Naive thymus-derived CD4-positive, alpha-beta T cell (primary cell): ENCODE measurements at regions not wholly inside any gene's neighbourhood (a gene's known extent, or its start where the extent isn't known, plus 50 kb on each side); places are given as distances from the start of the nearest gene placed in this dataset.

Experiments
- ATAC-seq: fragments of 150-1000 bp; cut with Tn5 transposase; 2 replicates; pipeline ENCODE4 v1.10.0; 2021; ENCODE audit warnings: mild to moderate bottlenecking, moderate library complexity
- CTCF ChIA-PET: fragments of 350-600 bp; sonication (Branson Sonifier 250); formaldehyde crosslinking; loops from one replicate; lab custom pipeline; 2021; ENCODE audit warnings: antibody characterized with exemption; lab: Charles Lee
- POLR2A ChIA-PET: fragments of 350-600 bp; sonication (Branson Sonifier 250); formaldehyde crosslinking; loops from one replicate; lab custom pipeline; 2021; ENCODE audit warnings: antibody characterized with exemption, inconsistent platforms; lab: Charles Lee
- DNase-seq, 9 donors: peaks; one replicate each; pipeline versions ENCODE4 v3.0.0 to v3.0.0-alpha.2; 2020 to 2022; ENCODE audit warnings: mixed read lengths in 1 of 9
- H3K27ac ChIP-seq: one replicate; pipeline ENCODE4 v1.7.0; 2013; ENCODE audit warnings: mild to moderate bottlenecking, low read depth, low read length, moderate library complexity
- H3K27me3 ChIP-seq, 2 donors: one replicate each; pipeline ENCODE4 v1.7.0; 2013; ENCODE audit warnings: low read length in 2 of 2, mild to moderate bottlenecking in 2 of 2, moderate library complexity in 2 of 2; ENCODE audit not compliant: control insufficient read depth in 2 of 2, insufficient read depth in 2 of 2
- H3K36me3 ChIP-seq, 3 experiments: 1 replicate in 2 of 3; 2 replicates in 1 of 3; pipeline ENCODE4 v1.7.0; 2013; ENCODE audit warnings: low read length in 3 of 3, mild to moderate bottlenecking in 3 of 3, moderate library complexity in 1 of 3; ENCODE audit not compliant: insufficient read depth in 3 of 3, control insufficient read depth in 2 of 3
- H3K4me1 ChIP-seq, 2 donors: one replicate each; pipeline ENCODE4 v1.7.0; 2013; ENCODE audit warnings: low read length in 2 of 2, mild to moderate bottlenecking in 2 of 2, moderate library complexity in 1 of 2; ENCODE audit not compliant: control insufficient read depth in 2 of 2, insufficient read depth in 2 of 2
- H3K4me3 ChIP-seq: 2 replicates; pipeline ENCODE4 v1.7.0; 2013; ENCODE audit warnings: mild to moderate bottlenecking, low read length
- H3K9me3 ChIP-seq, 3 experiments: 1 replicate in 2 of 3; 2 replicates in 1 of 3; pipeline ENCODE4 v1.7.0; 2013; ENCODE audit warnings: low read length in 3 of 3; ENCODE audit not compliant: control insufficient read depth in 2 of 3
- H3K27ac Mint-ChIP-seq, 9 donors: one replicate each; pipeline ENCODE4 v1.8.0; 2020 to 2022; ENCODE audit warnings: mixed read lengths in 9 of 9, mild to moderate bottlenecking in 8 of 9, moderate library complexity in 5 of 9, inconsistent platforms in 2 of 9
- H3K27me3 Mint-ChIP-seq, 5 donors: one replicate each; pipeline ENCODE4 v1.8.0; 2021 to 2022; ENCODE audit warnings: mixed read lengths in 5 of 5, mild to moderate bottlenecking in 1 of 5
- H3K36me3 Mint-ChIP-seq, 5 donors: one replicate each; pipeline ENCODE4 v1.8.0; 2020 to 2022; ENCODE audit warnings: mixed read lengths in 5 of 5, mild to moderate bottlenecking in 3 of 5, inconsistent platforms in 1 of 5
- H3K4me1 Mint-ChIP-seq, 7 donors: one replicate each; pipeline ENCODE4 v1.8.0; 2020 to 2022; ENCODE audit warnings: mixed read lengths in 7 of 7, mild to moderate bottlenecking in 3 of 7, inconsistent platforms in 1 of 7
- H3K4me3 Mint-ChIP-seq, 10 donors: one replicate each; pipeline ENCODE4 v1.8.0; 2020 to 2022; ENCODE audit warnings: mild to moderate bottlenecking in 10 of 10, mixed read lengths in 10 of 10, moderate library complexity in 6 of 10, inconsistent platforms in 2 of 10
- H3K9me3 Mint-ChIP-seq, 11 donors: one replicate each; pipeline ENCODE4 v1.8.0; 2020 to 2022; ENCODE audit warnings: mixed read lengths in 11 of 11, mild to moderate bottlenecking in 4 of 11, inconsistent platforms in 1 of 11, moderate library complexity in 1 of 11
- intact Hi-C, 2 donors: fragments of 100-400 bp; cut with micrococcal nuclease; formaldehyde crosslinking; loops; one replicate each; pipeline ENCODE4 v1.15.1; 2023

- Histone ChIP-seq H3K27me3 (no peaks in the 10 kb centered on the region), H3K9me3 (no peaks in the 10 kb centered on the region), H3K4me1 (peaks cover 2 to 18% of the 10 kb centered on the region in 2 donors), H3K36me3 (no peaks in the 10 kb centered on the region), H3K27ac (no peak overlapping the region), H3K4me3 (no peak overlapping the region)
- intact Hi-C loops = no loop called here
- DNase-seq (no peak), ATAC-seq (no peak)
- no peaks in the 10 kb centered on the region for H3K36me3 Mint-ChIP-seq
- peaks cover 0 to 2% (median 0%) of the 10 kb centered on the region in 11 donors for H3K9me3 Mint-ChIP-seq
- H3K27me3 Mint-ChIP-seq = no peaks in the 10 kb centered on the region
- ChIA-PET CTCF (no interaction called here), POLR2A (interaction anchor here (1.1 to 8.8 kb wide), 6 partner anchors 10 to 370 kb away, joined by 3 to 116 read pairs (median 9); partner anchors contain the start of gene BCOR)
- H3K4me3 Mint-ChIP-seq = no peak overlapping the region
- H3K4me1 Mint-ChIP-seq = peaks cover 10 to 57% (median 27%) of the 10 kb centered on the region in 7 donors
- H3K27ac Mint-ChIP-seq = peak overlapping the region in 6 of 9 donors; percentile 49 to 91 (median 73)
Measured at GRCh38 chrX:40165861-40166260, 68.1 kb upstream of the BCOR start.

- POLR2A ChIA-PET = interaction anchor here (0.6 to 8.8 kb wide), 6 partner anchors 10 to 391 kb away, joined by 3 to 116 read pairs (median 9); partner anchors contain the start of gene BCOR
- peak overlapping the region in 1 of 9 donors; percentile 38 for H3K27ac Mint-ChIP-seq
- intact Hi-C loops = no loop called here
Measured at GRCh38 chrX:40165206-40165605, 67.4 kb upstream of the BCOR start.

GRCh38 chrX:40164751-40165150 lies 67.0 kb upstream of the BCOR start:
- Mint-ChIP-seq H3K27ac (peak overlapping the region in 1 of 9 donors; percentile 38), H3K4me1 (peaks cover 10 to 46% (median 20%) of the 10 kb centered on the region in 7 donors), H3K36me3 (no peaks in the 10 kb centered on the region), H3K4me3 (no peak overlapping the region), H3K27me3 (no peaks in the 10 kb centered on the region), H3K9me3 (peaks cover 0 to 2% (median 0%) of the 10 kb centered on the region in 11 donors)
- no peak for ATAC-seq
- peaks cover 0 to 14% of the 10 kb centered on the region in 2 donors for H3K4me1 ChIP-seq
- ChIA-PET POLR2A (interaction anchor here (0.6 to 8.8 kb wide), 5 partner anchors 9 to 390 kb away, joined by 3 to 116 read pairs (median 14); partner anchors contain the start of gene BCOR), CTCF (no interaction called here)
- H3K27me3 ChIP-seq = no peaks in the 10 kb centered on the region
- H3K9me3 ChIP-seq = no peaks in the 10 kb centered on the region
- H3K36me3 ChIP-seq = no peaks in the 10 kb centered on the region
- H3K4me3 ChIP-seq = no peak overlapping the region
- H3K27ac ChIP-seq = no peak overlapping the region
- intact Hi-C loops = no loop called here
- DNase-seq = no peak

More at GRCh38 chrX:40165206-40165605, 67.4 kb upstream of the BCOR start:
- peaks cover 0 to 14% of the 10 kb centered on the region in 2 donors for H3K4me1 ChIP-seq
- no peak for ATAC-seq
- no peaks in the 10 kb centered on the region for H3K36me3 Mint-ChIP-seq
- CTCF ChIA-PET = no interaction called here
- DNase-seq = no peak
- H3K4me1 Mint-ChIP-seq = peaks cover 10 to 51% (median 21%) of the 10 kb centered on the region in 7 donors
- H3K9me3 ChIP-seq = no peaks in the 10 kb centered on the region
- no peaks in the 10 kb centered on the region for H3K27me3 ChIP-seq
- no peaks in the 10 kb centered on the region for H3K27me3 Mint-ChIP-seq
- H3K4me3 ChIP-seq = no peak overlapping the region
- H3K4me3 Mint-ChIP-seq = no peak overlapping the region
- H3K36me3 ChIP-seq = no peaks in the 10 kb centered on the region
- no peak overlapping the region for H3K27ac ChIP-seq
- peaks cover 0 to 2% (median 0%) of the 10 kb centered on the region in 11 donors for H3K9me3 Mint-ChIP-seq

DNA sequence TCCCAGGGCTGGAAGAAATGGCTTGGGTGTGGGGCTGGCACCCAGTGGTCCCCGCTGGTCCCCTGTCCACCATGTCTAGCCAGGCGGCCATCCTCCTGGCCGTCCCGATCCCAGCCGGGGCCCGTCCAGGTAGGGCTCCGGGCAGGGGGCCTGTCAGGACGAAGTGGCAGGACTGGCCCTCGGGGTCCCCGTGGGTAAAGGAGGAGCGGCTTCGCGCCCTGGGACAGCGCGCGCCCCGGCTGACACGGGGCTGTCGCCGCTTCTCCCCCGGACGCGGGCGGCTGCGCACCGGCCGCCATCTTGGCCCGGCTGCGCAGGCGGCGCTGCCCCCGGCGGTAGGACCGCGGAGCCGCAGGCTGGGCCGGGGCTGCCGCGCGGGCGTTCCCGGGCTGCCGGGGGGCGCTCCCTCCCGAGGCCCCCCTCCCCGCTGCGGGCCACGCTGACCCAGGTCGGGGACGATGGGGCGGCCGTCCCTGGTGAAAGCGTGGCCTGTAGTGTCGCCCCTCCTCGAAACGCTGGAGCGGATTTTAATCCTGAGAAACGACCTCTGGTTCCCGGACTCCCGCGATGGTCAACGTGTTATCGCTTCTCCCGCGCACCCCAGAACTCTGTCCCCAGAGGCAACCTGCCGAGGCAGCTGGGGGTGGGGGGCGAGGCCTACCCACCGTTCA lies 60.4 kb upstream of the BCOR start:
- H3K4me1 ChIP-seq = peaks cover 0 to 4% of the 10 kb centered on the region in 2 donors
- intact Hi-C loops = loop anchor here in 1 of 2 donors (1.0 to 2.0 kb wide), 2 partner anchors 11 to 109 kb away; no protein-coding TSS in a partner anchor
- Mint-ChIP-seq H3K36me3 (no peaks in the 10 kb centered on the region), H3K27me3 (peaks cover 0 to 3% (median 0%) of the 10 kb centered on the region in 5 donors), H3K4me3 (peak overlapping the region; percentile 71 to 88 (median 78)), H3K4me1 (peaks cover 0 to 23% (median 14%) of the 10 kb centered on the region in 7 donors), H3K27ac (peak overlapping the region in 8 of 9 donors; percentile 42 to 79 (median 60)), H3K9me3 (peaks cover 0 to 2% (median 0%) of the 10 kb centered on the region in 11 donors)
- no peaks in the 10 kb centered on the region for H3K9me3 ChIP-seq
- H3K36me3 ChIP-seq = no peaks in the 10 kb centered on the region
- peak in 2 of 9 donors; percentile 31 to 56 for DNase-seq
- no peaks in the 10 kb centered on the region for H3K27me3 ChIP-seq
- peak overlapping the region; percentile 57 for H3K4me3 ChIP-seq
- peak overlapping the region; percentile 67 for H3K27ac ChIP-seq
- POLR2A ChIA-PET = interaction anchor here (1.2 to 9.4 kb wide), 3 partner anchors 11 to 19 kb away, joined by 3 to 113 read pairs (median 8); no protein-coding TSS in a partner anchor
- peak; percentile 74 for ATAC-seq
- CTCF ChIA-PET = interaction anchor here (0.6 kb wide), 1 partner anchor 299 kb away, joined by 3 read pairs; no protein-coding TSS in a partner anchor

DNA sequence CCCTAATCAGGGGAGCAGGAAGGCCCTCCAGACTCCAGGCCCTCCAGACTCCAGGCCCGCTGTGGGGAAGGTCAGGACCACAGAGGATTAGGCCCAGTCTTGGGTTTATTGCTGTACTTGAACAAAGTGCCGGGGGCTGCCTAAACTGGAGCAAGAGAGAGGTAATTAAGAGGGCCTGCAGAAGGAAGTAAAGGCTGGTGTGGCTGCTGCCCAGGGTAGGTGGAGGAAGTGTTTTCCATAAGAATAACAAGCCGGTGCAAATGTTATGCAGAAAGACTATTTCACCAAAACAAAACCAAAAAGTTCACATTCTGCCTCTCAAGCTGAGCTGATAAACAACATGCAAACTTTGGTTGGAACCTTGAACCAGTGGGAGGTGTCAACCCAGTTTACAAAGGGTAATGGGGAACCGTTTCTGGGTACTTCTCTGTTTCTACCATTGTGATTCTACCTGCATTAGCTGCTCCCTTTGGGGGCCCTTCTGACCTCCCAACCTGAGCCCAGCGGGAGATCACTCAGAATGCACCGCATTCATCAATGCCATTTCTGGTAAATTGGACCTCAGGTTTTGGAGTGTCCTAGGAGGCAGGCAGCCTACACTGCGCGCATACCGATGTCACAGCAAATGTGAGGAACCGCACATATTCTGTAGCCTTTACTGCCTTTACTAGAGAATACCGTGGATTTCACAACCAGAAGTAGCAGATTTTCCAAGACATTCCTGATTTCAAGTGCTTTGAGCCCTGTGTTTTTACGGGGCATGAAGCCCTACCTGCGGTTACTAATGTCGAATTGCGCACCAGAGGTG lies 59.7 kb upstream of the BCOR start:
- Mint-ChIP-seq H3K9me3 (peaks cover 0 to 2% (median 0%) of the 10 kb centered on the region in 11 donors), H3K36me3 (no peaks in the 10 kb centered on the region), H3K27ac (peak overlapping the region in 7 of 9 donors; percentile 24 to 71 (median 65)), H3K27me3 (peaks cover 0 to 3% (median 0%) of the 10 kb centered on the region in 5 donors), H3K4me1 (peaks cover 0 to 20% (median 10%) of the 10 kb centered on the region in 7 donors), H3K4me3 (peak overlapping the region; percentile 45 to 74 (median 66))
- Histone ChIP-seq H3K27ac (peak overlapping the region; percentile 48), H3K27me3 (no peaks in the 10 kb centered on the region), H3K4me1 (peaks cover 0 to 4% of the 10 kb centered on the region in 2 donors), H3K36me3 (no peaks in the 10 kb centered on the region), H3K4me3 (peak overlapping the region; percentile 57), H3K9me3 (no peaks in the 10 kb centered on the region)
- ChIA-PET POLR2A (interaction anchor here (0.9 to 9.4 kb wide), 6 partner anchors 11 to 91 kb away, joined by 3 to 113 read pairs (median 5); partner anchors contain the start of gene BCOR), CTCF (interaction anchor here (1.0 kb wide), 1 partner anchor 141 kb away, joined by 3 read pairs; no protein-coding TSS in a partner anchor)
- DNase-seq (no peak), ATAC-seq (no peak)
- intact Hi-C loops = loop anchor here in 1 of 2 donors (1.0 to 2.0 kb wide), 2 partner anchors 12 to 109 kb away; no protein-coding TSS in a partner anchor
